ENCODE measurements at regions not wholly inside any gene's neighbourhood (a gene's known extent, or its start where the extent isn't known, plus 50 kb on each side); places are given as distances from the start of the nearest gene placed in this dataset.

GRCh38 chr3:59551834-59552233, 502.0 kb upstream of the CFAP20DC start:
- no peak for DNase-seq (ENCODE audit: low read depth in 1 of 2, low spot score in 1 of 2)
- H3K27ac ChIP-seq (replicated peaks): no peak overlapping the region
- no peaks in the 10 kb centered on the region for H3K27me3 ChIP-seq (ENCODE audit: insufficient read depth, poor library complexity, severe bottlenecking)
- TF ChIP-seq REST (IDR thresholded peaks at IDR 0.05; ENCODE audit: insufficient replicate concordance, low read depth) (no peak), GABPA (IDR thresholded peaks at IDR 0.05; ENCODE audit: low read depth) (no peak), POLR2AphosphoS5 (IDR thresholded peaks at IDR 0.05; ENCODE audit: low read depth) (no peak), SPI1 (IDR thresholded peaks at IDR 0.05; ENCODE audit: borderline replicate concordance, low read depth) (no peak)
- TF ChIP-seq, protein P1, sequence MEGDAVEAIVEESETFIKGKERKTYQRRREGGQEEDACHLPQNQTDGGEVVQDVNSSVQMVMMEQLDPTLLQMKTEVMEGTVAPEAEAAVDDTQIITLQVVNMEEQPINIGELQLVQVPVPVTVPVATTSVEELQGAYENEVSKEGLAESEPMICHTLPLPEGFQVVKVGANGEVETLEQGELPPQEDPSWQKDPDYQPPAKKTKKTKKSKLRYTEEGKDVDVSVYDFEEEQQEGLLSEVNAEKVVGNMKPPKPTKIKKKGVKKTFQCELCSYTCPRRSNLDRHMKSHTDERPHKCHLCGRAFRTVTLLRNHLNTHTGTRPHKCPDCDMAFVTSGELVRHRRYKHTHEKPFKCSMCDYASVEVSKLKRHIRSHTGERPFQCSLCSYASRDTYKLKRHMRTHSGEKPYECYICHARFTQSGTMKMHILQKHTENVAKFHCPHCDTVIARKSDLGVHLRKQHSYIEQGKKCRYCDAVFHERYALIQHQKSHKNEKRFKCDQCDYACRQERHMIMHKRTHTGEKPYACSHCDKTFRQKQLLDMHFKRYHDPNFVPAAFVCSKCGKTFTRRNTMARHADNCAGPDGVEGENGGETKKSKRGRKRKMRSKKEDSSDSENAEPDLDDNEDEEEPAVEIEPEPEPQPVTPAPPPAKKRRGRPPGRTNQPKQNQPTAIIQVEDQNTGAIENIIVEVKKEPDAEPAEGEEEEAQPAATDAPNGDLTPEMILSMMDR (IDR thresholded peaks at IDR 0.05; ENCODE audit: insufficient read depth, low read length): no peak
- no peak overlapping the region for H3K4me3 ChIP-seq (replicated peaks; ENCODE audit: insufficient read depth, low read length)

DNA sequence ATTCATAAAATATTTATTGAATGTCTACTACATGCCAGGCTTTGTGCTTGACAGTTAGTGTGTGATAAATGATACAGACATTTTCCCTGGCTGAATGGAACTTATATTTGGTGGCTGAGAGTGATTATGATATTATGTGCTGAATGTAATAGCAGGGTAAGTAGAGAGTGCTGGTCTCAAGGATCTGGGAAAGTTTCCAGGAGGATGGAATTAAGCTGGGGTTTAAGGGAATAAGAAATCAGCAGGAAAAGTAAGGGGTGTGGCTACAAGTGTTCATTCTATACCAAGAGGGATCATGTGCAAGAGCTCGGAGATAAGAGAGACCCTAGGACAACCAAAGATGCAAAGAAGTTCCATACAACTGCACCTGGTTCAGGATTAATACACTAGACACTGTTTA, 500.1 kb upstream of the CFAP20DC start:
- TF ChIP-seq, protein P1 (IDR thresholded peaks at IDR 0.05; ENCODE audit: insufficient read depth, low read length): no peak
- TF ChIP-seq GABPA (IDR thresholded peaks at IDR 0.05; ENCODE audit: low read depth): no peak
- Histone ChIP-seq H3K27me3 (ENCODE audit: insufficient read depth, poor library complexity, severe bottlenecking) (no peaks in the 10 kb centered on the region), H3K4me3 (replicated peaks; ENCODE audit: insufficient read depth, low read length) (no peak overlapping the region), H3K27ac (replicated peaks) (no peak overlapping the region)
- DNase-seq (ENCODE audit: low read depth in 1 of 2, low spot score in 1 of 2): no peak

GRCh38 chr3:59547874-59548273, 498.0 kb upstream of the CFAP20DC start:
- TF ChIP-seq REST (IDR thresholded peaks at IDR 0.05; ENCODE audit: insufficient replicate concordance, low read depth): no peak
- TF ChIP-seq, protein P1 (IDR thresholded peaks at IDR 0.05; ENCODE audit: insufficient read depth, low read length): no peak
- TF ChIP-seq SPI1 (IDR thresholded peaks at IDR 0.05; ENCODE audit: borderline replicate concordance, low read depth): no peak
- no peak for TF ChIP-seq GABPA (IDR thresholded peaks at IDR 0.05; ENCODE audit: low read depth)
- no peak for TF ChIP-seq POLR2AphosphoS5 (IDR thresholded peaks at IDR 0.05; ENCODE audit: low read depth)
- H3K27ac ChIP-seq (replicated peaks): no peak overlapping the region
- no peak overlapping the region for H3K4me3 ChIP-seq (replicated peaks; ENCODE audit: insufficient read depth, low read length)
- no peaks in the 10 kb centered on the region for H3K27me3 ChIP-seq (ENCODE audit: insufficient read depth, poor library complexity, severe bottlenecking)
- DNase-seq (ENCODE audit: low read depth in 1 of 2, low spot score in 1 of 2): no peak

DNA sequence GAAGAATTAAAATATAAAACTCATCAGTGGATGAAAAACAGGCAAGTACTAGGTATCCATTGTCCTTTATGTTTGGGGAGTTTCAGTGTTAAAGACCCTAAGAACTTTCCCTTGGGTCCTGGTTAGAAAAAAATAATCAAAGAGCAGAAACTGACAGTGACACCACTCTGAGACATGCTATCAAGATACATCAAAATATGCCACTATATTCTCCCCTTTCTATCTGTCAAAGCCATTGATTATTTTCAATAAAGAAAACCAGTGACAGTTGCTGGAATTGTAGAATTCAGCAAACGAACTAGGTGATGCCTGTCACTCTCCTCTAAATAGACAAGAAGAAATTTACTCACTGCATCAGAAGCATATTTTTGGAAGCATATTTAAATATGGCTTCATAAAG, 496.7 kb upstream of the CFAP20DC start:
- Histone ChIP-seq H3K27ac (replicated peaks) (no peak overlapping the region), H3K4me3 (replicated peaks; ENCODE audit: insufficient read depth, low read length) (no peak overlapping the region), H3K27me3 (ENCODE audit: insufficient read depth, poor library complexity, severe bottlenecking) (no peaks in the 10 kb centered on the region)
- no peak for TF ChIP-seq REST (IDR thresholded peaks at IDR 0.05; ENCODE audit: insufficient replicate concordance, low read depth)
- TF ChIP-seq POLR2AphosphoS5 (IDR thresholded peaks at IDR 0.05; ENCODE audit: low read depth): no peak
- TF ChIP-seq, protein P1 (IDR thresholded peaks at IDR 0.05; ENCODE audit: insufficient read depth, low read length): no peak
- TF ChIP-seq GABPA (IDR thresholded peaks at IDR 0.05; ENCODE audit: low read depth): no peak
- TF ChIP-seq SPI1 (IDR thresholded peaks at IDR 0.05; ENCODE audit: borderline replicate concordance, low read depth): no peak
- no peak for DNase-seq (ENCODE audit: low read depth in 1 of 2, low spot score in 1 of 2)

Data from HL-60 (cell line).